Activated CD8-positive, alpha-beta memory T cell treated with anti-CD3 and anti-CD28 coated beads for 1 hour (primary cell): ENCODE measurements at regions not wholly inside any gene's neighbourhood (a gene's known extent, or its start where the extent isn't known, plus 50 kb on each side); places are given as distances from the start of the nearest gene placed in this dataset.
"Not testable (repeated sequence)": the region's sequence is repeated elsewhere in the genome, so short reads cannot be mapped to it uniquely, and the experiment has no call there.

Experiments used
- DNase-seq, 2 donors: peaks; one replicate each; pipeline ENCODE4 v3.0.0-alpha.2; 2020; ENCODE audit warnings: low read depth in 1 of 2; ENCODE audit errors: extremely low read depth in 1 of 2

GRCh38 chr20:33908336-33908735 lies 85.4 kb upstream of the RALY start:
- no peak for DNase-seq

GRCh38 chr20:33908868-33909267 lies 84.8 kb upstream of the RALY start:
- DNase-seq: no peak

DNA sequence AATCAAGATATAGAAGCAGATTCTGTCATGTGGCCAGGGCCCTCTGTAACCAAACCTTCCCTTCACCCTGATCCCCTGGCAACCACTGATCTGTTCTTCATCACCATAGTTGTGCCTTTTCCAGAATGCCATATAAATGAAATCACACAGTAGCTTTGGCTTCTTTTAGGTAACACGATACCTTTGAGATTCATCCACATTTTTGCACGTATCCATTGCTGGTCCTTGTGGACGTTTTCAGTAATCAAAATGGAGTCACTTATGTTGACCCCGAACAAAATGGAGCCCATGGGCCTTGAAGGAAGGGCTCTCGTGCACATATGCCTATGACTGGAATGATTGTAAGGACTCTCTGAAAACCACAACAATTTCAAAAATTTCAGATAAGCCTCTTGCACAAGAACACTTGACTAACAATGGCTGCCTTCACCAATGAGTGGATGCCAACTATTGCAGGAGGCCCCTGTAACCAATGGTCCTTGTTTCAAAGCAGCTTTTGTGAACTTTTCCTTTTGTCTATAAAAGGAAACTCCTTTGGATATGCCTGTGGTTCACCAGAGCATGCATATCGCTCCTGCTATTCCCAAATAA lies 84.3 kb upstream of the RALY start:
- DNase-seq: no peak

DNA sequence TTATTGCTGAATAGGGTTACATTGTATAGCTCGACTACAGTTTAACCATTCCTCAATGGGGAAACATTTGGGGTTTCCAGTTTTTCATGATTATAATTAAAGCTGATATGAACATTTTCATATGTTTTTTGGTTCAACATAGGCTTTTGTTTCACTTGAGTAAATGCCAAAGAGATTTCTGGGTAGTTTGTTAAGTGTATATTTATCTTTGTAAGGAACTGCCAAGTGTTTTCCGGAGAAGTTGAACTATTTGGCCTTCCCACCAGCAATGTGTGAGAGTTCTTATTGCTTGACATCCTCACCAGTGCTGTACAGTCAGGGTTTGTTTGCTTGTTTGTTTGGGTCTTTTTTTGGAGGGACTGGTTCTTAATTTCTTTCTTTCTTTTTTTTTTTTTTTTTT lies 83.7 kb upstream of the RALY start:
- no peak for DNase-seq

DNA sequence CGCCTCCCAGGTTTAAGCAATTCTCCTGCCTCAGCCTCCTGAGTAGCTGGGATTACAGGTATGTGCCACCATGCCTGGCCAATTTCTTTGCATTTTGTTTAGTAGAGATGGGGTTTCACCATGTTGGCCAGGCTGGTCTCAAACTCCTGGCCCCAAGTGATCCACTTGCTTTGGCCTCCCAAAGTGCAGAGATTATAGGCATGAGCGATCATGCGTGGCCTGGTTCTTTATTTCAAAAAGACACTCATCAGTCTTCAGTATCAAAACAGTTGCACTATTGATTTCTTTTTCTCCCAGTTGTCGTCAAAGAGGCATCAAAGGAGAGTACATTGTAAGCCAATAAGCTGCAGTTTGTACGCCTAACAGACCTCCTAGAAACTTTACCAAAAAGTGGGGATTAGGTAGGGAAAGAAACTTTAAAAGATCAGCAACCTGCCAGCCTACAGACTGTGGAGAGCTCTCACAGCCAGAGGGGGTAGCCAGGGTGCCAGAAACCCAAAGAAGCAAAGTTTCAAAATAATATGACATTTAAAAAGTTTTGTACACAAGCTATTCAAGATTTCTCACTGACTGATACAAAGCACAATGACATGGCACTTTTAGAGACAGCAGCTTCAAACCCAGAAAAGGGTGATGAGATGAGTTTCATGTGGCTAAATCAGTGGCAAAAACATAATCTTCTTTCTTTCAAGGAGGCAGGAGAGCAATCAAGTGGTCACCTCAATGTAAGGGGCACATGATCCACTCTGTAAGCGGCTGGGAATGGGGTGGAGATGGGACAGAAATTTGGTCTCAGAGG lies 83.0 kb upstream of the RALY start:
- no peak for DNase-seq

DNA sequence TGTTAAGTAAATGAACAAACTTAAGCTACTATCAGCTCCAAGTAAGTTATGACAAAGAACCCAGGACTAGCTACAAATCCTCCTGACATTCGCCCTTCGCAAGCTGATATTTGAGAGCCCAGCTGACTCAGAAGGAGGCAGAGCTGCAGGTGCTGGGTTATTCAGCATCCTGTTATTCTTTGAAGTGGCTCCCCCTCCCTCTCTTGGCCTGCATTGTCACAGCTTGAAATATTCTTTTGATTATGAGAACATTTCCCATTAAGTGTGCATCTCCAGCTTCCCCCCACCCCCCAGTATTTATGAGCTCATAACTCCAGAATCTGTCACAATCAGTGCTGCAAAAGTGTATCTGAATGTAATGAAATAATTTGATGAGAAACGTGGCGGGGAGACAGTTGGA lies 78.8 kb upstream of the RALY start:
- DNase-seq: peak in 1 of 2 donors; percentile 4

- peak; percentile 8 to 44 for DNase-seq
These were observed 77.9 kb upstream of the RALY start for GRCh38 chr20:33915726-33916331.

GRCh38 chr20:33916768-33917167 lies 76.9 kb upstream of the RALY start:
- DNase-seq: no peak

GRCh38 chr20:33917831-33918525 lies 75.7 kb upstream of the RALY start:
- no peak for DNase-seq

DNA sequence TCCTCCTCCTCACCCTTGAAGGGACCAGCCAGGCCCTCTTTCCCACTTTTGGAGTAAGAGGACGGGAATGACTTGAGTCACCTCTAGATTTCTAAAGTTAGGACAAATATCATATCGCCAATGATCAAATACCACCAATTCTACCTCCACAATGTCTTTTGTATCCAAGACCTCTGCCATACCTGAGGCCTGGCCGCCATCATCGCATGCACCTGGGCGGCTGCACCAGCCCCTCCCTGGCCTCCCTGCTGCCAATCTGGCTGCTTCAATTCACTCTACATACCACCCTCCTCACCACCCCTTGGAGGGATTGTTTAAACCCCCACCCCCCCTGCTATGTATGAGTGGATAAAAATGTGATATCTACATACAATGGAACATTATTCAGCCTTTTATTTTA lies 75.0 kb upstream of the RALY start:
- no peak for DNase-seq

DNA sequence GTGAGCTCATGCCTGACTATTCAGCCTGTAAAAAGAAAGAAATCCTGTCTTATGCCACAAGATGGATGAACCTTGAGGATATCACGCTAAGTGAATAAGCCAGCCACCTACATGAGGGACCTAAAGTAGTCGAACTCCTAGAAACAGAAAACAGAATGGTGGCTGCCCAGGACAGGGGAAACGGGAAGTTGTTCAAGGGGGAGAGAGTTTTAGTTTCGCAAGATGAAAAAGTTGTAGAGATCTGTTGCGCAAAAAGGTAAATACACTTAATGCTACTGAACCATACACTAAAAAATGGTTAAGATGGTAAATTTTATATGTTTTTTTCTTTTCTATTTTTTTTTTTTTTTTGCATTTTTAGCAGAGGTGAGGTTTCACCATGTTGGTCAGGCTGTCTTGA lies 74.1 kb upstream of the RALY start:
- DNase-seq: no peak

GRCh38 chr20:33922224-33922623 lies 71.5 kb upstream of the RALY start:
- no peak for DNase-seq

- no peak for DNase-seq
These were observed 70.0 kb upstream of the RALY start for GRCh38 chr20:33923740-33924139.

DNA sequence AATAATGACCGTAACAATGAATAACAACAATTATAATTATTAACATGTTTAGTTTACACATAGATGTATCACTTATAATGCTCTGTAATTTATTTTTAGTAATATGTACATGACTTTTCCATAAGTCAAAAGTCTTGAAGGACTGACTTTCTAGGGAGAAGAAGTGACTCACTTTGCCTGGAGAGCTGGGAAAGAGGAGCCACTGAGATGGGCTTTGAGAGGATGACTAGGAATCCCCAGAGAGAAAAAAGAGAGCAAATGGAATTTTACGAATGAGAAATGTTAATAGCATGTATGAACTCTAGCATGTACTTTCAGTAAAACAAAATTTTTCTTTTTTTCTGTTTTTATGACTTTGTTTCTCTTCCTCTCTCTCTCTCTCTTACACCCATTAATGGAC lies 67.8 kb upstream of the RALY start:
- no peak for DNase-seq

DNA sequence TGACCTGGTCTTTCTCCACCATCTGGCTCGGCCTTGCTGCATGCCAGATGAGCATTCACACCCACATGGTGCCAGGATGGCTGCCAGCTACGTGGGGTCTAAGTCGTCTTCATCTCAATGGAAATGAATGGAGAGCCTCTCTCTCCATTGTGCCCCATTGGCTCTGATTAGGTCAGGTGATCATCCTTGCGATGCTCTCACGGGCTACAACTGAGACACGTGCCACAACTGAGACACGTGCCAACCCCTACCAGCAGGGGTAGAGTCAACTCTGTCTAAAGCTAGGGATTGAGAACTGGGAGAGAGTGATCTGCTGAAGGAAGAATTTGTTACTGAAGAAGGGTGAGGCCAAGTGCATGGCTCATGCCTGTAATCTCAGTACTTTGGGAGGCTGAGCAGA lies 67.3 kb upstream of the RALY start:
- no peak for DNase-seq

DNA sequence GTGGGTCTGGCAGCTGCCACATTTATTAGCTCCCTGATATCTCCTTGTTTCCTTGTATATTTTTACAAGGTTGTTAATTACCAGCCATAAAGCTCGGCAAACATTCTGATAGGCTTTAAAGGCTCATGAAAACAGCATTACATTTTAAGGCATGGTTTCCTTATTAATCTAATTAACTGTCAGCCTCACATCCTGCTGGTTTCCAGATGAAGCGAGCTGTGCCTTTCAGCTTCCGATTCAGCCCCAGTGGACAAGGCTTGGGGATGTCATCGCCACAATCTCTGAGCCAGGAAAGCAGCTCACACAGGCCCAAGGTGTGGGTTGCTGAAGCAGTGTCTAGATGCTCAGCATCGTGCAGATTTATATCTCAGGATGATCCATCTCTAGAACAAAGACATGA lies 66.0 kb upstream of the RALY start:
- no peak for DNase-seq

DNA sequence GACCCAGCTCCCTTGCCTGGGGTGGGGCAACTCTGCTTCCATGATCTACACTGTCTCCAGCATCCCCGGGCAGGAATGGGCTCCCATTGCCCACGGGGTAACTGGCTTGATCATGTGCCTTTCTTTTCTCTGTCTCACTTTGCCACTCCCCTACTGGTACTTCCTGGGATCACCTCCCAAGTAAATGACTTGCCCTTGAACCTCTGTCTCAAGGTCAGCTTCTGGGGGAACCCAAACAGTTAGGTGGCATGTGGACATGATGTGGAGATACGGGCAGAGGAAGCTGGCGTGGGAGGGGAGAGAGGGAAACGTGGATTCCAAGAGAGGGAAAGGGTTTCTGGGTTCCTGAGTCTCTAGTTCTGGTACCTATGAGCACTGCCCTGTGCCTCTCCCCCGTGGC lies 63.8 kb upstream of the RALY start:
- DNase-seq: no peak

DNA sequence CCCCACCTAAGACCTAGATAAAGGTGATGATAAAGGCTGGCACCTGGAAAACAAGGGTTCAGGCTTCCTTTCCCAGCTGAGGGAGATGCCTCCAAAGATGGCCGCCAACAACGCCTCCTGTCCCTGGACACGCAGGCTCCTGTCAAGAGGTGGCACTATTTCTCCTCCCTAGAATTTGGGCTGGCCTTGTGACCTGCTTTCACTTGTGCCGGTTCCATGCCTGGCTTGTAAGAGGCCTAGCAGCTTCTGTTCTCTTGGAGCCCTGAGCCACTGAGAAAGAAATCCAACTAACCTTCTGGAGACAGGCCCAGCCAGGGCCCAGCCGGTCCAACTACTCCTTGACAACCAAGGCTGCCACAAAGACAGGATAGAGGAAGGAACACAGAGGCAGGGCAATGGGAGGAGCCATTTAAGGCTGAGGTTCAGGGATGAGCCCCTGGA lies 60.2 kb upstream of the RALY start:
- peak; percentile 15 to 16 for DNase-seq

DNA sequence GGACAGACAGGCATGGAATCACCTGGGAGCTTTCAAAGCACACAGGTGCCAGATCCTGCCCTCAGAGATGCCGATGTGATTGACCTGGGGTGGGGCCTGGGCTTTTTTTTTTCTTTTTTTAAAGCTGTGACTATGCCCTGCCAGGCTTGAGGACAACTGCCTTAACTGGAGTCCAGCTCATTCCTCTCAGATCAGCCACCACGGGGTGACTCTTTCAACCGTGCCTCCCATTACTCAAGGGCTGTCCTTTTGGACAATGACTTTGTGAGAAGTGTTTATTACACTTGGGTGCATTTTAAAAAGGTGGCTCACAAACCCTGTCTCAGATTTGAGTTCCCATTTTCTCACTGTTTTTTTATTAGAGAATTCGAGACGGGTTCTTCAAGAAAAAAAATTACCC lies 57.1 kb upstream of the RALY start:
- DNase-seq: no peak

- not testable (repeated sequence) for DNase-seq
These were observed 54.7 kb upstream of the RALY start for GRCh38 chr20:33939031-33939430.

DNA sequence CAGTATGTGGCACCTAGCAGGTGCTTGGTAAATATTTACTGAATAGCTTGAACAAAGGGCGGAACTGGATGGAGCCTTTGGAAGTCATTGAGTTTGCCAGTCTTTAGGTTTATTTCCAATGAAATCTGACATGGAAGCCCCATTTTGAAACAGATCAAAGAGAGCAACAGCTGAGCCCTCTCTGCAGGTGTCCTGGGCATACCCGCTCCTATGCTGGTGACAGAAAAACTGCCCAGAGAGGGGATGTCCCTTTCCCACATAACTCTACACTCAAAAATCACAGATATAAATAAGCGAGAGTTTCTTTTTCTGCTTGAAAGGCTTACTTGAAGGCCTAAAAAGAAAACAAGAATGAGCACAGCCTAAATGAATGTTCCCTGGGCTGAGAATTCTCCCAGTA lies 53.0 kb upstream of the RALY start:
- no peak for DNase-seq
